Renal pelvis (tissue), 1 donor: ENCODE measurements at regions not wholly inside any gene's neighbourhood (a gene's known extent, or its start where the extent isn't known, plus 50 kb on each side); places are given as distances from the start of the nearest gene placed in this dataset.

Experiments used
- DNase-seq: peaks from one replicate; pipeline ENCODE4 v3.0.0-alpha.2; 2013

DNA sequence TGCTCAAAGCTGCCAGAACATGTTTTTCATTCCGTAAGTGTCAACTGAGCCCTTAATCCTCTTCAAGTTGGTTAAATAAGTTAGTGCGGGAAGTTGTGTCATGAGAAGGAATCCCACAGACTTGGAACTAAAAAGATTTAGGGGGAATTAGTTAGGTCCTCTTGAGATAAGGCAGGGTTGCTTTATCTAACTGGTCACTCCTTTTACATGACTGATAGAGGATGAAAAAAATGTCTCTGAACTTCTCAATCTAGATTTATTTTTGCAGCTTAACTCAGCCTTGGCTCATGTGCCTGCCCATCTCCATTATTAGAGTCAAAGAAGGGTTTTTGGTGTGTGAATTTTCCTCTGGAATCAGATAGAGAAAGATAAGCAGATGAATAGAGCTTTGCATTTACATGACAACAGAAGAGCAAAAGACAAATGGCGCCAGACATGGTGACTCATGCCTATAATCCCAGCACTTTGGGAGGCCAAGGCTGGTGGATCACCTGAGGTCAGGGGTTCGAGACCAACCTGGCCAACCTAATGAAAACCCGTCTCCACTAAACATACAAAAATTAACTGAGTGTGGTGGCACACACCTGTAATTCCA lies 882.9 kb downstream of the RPA4 start:
- no peak for DNase-seq

DNA sequence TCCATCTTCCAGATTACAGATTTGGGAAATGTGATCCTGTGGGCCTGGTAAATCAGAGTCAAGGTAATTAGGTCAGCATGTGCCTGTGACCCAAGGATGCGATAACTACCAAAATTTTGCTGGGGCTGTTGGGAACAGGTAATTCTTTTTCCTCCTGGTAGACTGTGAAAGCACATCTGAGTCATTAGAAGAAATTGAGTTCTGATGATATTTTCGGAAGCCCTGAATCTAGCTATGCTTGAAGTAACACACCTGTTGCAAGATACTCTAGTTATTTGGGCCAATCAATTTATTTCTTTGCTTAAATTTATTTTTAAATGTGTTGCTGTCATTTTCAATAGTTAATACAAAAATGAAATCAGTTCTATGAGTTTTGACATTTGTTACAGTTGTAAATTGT lies 903.6 kb downstream of the RPA4 start:
- no peak for DNase-seq

DNA sequence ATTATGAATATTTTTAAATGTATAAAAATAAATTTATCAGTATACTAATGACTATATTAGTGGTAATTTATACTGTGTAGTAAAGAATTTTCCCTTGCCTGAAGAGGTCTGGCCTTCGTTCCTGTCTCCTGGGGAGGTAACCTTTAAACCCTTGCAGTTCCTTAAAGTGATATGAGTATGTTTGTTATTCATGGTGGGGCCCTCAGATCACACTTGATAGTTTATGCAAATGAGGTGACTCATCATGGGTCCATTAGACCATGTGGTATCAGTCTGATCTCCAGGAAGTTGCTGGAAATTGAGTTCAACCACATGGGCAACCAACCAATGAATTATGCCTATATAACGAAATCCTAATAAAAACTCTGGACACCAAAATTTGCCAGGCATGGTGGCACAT lies 904.1 kb downstream of the RPA4 start:
- no peak for DNase-seq

DNA sequence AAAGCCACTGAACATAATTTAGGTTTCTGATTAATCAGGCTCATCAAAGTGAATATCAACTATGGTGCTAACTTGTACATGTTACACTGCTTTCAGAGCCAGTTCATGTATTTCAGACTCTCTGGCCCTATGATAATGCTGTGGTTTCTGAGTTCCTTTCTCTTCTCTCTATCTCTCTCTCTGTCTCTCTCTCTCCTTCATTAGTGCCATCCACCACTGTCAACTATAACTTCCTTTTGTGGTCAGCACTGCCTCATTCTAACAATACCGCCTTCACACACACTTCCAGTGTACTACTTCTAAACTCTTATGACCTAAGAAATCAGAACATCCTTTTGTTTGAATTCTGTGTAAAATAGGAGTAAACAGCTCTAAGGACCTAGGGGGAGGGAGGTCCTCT lies 907.1 kb downstream of the RPA4 start:
- no peak for DNase-seq

- DNase-seq: no peak
Measured at GRCh38 chrX:97797076-97797475, 913.4 kb downstream of the RPA4 start.

- no peak for DNase-seq
Measured at GRCh38 chrX:97806238-97806637, 922.5 kb downstream of the RPA4 start.

DNA sequence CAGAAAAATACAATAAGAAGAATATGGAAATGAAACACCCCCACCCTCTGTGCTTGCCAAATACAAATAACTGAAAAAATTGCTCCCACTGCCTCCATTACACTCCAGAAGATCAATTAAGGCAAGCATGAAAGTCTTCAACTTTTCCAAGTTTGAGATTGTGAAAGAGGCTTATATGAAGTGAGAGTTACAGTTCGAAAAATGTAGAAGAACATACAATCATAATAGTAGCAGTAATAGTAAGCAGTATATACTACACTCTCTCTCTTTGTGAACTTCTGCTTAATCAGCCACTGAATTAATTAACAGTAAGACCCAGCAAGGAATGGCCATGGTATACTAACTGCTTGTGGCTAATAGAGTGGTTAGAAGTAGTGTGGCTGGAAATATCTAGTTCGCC lies 923.2 kb downstream of the RPA4 start:
- no peak for DNase-seq

GRCh38 chrX:97820170-97820569 lies 936.5 kb downstream of the RPA4 start:
- no peak for DNase-seq

- DNase-seq: no peak
Measured at GRCh38 chrX:97828471-97828870, 944.8 kb downstream of the RPA4 start.

DNA sequence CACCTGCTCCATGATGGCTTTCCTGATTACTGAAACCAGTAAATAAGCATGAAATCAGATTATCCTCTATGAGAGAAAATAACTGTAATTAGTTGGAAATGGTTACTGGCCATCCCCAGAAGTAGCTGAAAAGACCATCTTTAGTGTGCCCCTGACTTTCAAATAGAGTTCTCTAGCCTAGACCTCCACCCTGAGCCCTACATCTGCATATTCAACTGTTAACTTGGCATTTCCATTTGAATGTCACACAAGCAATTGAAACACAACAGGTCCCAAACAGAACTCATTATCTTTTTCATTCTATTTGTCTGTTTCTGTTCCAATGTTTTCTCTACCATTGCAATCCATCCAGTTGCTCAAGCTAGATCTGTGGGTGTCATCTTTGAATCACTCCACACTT lies 952.3 kb downstream of the RPA4 start:
- DNase-seq: no peak

DNA sequence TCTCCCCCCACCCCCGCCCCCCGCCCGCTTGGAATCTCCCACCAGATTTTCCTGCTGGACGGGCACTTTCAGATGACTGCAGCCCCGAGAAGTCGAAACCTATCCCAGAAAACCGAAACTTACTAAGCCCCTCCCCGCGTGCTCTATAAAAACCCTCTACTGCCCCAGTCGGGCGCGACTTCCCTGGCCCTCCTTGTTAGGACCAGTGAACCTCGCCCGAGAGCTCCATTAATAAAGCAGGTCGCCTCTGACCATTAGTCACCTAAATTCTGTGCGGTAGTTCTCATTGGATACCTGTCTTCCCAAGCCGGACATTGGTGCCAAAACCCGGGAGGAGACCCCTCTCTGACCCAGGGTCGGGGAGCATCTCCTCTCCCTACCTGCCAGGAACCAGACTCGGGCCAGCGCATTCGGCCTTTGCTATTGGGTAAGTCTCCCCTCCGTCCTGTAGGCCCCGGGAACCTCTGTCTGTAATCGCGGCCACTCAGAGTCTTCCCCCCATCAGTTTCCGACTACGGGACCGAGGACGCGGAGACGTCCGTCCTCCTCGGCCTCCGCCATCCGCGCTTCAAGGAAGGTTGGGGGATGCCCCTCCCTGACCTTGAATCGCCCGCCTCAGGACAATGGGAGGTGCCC lies 958.0 kb downstream of the RPA4 start:
- no peak for DNase-seq

GRCh38 chrX:97842468-97843199 lies 958.9 kb downstream of the RPA4 start:
- no peak for DNase-seq

- no peak for DNase-seq
Measured at GRCh38 chrX:97843200-97843811, 959.6 kb downstream of the RPA4 start.

GRCh38 chrX:97844161-97844560 lies 960.5 kb downstream of the RPA4 start:
- no peak for DNase-seq

- DNase-seq: no peak
Measured at GRCh38 chrX:97844943-97845342, 961.2 kb downstream of the RPA4 start.

DNA sequence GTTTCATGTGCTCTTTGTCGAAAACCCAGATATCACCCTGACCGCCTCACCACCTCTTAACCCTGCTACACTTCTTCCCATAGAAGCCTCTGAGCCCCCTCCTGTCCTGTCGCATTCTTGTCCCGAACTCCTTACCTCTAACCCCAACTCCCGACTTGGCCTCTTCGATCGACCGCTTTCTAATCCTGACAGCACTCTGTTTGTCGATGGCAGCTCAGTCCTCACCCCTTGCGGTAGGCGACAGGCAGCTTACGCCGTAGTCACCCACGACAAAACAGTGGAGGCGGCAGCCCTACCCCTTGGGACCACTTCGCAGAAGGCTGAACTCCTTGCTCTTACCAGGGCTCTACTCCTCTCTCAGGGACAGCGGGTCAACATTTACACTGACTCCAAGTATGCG lies 961.7 kb downstream of the RPA4 start:
- DNase-seq: no peak

- no peak for DNase-seq
Measured at GRCh38 chrX:97846228-97846627, 962.5 kb downstream of the RPA4 start.

GRCh38 chrX:97846718-97847237 lies 963.1 kb downstream of the RPA4 start:
- no peak for DNase-seq

DNA sequence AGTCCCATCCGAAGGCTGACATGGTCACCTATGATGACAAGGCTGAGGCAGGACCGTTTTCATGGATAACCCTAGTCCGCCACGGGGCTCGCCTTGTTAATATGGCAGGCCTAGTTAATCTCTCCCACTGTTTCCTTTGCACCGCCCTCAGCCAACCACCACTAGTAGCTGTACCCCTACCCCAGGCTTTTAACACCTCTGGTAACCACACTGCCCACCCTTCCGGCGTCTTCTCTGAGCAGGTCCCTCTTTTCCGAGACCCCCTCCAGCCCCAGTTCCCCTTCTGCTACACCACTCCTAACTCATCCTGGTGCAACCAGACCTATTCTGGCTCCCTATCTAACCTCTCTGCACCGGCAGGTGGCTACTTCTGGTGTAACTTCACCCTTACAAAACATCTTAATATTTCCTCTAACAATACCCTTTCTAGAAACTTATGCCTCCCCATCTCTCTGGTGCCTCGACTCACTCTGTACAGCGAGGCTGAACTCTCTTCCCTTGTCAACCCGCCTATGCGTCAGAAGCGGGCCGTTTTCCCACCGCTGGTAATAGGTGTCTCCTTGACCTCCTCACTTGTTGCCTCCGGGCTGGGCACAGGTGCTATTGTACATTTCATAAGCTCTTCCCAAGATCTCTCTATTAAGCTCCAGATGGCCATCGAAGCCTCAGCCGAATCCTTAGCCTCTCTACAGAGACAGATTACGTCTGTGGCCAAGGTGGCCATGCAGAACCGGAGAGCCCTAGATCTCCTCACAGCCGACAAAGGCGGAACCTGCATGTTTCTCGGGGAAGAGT lies 964.4 kb downstream of the RPA4 start:
- DNase-seq: no peak

GRCh38 chrX:97849951-97850350 lies 966.2 kb downstream of the RPA4 start:
- no peak for DNase-seq

GRCh38 chrX:97850911-97851310 lies 967.2 kb downstream of the RPA4 start:
- no peak for DNase-seq

DNA sequence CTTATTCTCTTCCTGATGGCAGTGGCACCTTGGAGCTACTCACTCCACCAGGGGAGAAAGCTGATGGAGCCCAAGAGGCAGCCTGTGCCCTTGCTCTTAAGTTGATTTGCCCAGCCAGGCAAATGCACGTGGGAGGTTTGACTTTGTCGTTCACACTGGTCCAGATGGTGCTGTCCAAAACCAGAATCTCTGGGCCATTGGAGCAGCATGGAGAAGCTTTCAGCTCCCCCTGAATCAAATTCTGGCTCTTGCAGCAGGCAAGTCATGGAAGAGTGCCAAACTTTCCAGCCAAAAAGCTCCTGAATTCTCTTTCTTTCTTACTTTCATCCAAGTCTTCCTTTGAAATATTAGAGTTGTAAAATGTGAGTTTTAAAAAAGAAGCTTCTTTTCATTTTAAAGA lies 970.4 kb downstream of the RPA4 start:
- DNase-seq: no peak
